Muscle layer of duodenum (tissue), 2 donors: ENCODE measurements at regions not wholly inside any gene's neighbourhood (a gene's known extent, or its start where the extent isn't known, plus 50 kb on each side); places are given as distances from the start of the nearest gene placed in this dataset.

ENCODE experiments used
- H3K27ac ChIP-seq: one replicate; pipeline ENCODE4 v1.7.0; 2013; ENCODE audit warnings: mild to moderate bottlenecking, low read length
- H3K27me3 ChIP-seq: one replicate; pipeline ENCODE4 v1.7.0; 2013; ENCODE audit warnings: low read depth, mild to moderate bottlenecking, control low read depth, low read length
- H3K36me3 ChIP-seq, 2 donors: one replicate each; pipeline ENCODE4 v1.7.0; 2013; ENCODE audit warnings: low read length in 2 of 2, control low read depth in 1 of 2, mild to moderate bottlenecking in 1 of 2; ENCODE audit not compliant: insufficient read depth in 2 of 2, control insufficient read depth in 1 of 2
- H3K4me1 ChIP-seq, 2 donors: one replicate each; pipeline ENCODE4 v1.7.0; 2013; ENCODE audit warnings: low read length in 2 of 2, mild to moderate bottlenecking in 2 of 2, control low read depth in 1 of 2, moderate library complexity in 1 of 2; ENCODE audit not compliant: insufficient read depth in 2 of 2, control insufficient read depth in 1 of 2
- H3K4me3 ChIP-seq, 2 donors: one replicate each; pipeline ENCODE4 v1.7.0; 2013; ENCODE audit warnings: low read length in 2 of 2, low read depth in 1 of 2, mild to moderate bottlenecking in 1 of 2
- H3K9me3 ChIP-seq, 2 donors: one replicate each; pipeline ENCODE4 v1.7.0; 2013; ENCODE audit warnings: low read length in 2 of 2, control low read depth in 1 of 2, mild to moderate bottlenecking in 1 of 2; ENCODE audit not compliant: control insufficient read depth in 1 of 2
- donor health status: healthy.

DNA sequence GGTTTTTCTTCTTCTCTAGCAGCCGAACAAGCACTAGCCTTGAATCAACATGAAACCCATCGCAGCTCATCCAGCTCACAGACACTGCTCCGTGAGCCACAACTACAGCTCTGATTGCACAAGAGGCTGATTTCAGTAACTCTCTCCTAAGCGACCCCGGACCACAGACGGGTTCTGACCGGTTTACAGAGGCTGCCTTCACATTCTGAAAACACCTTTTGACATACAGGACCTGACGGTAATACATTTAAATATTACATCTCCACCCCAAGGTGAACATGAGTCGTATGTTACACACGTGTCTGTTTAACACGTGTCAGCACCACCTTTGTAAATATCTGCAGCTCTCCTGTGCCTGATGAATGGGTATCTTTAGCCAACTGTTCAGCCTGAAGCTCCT lies 120.7 kb downstream of the TMEM18 start:
- Histone ChIP-seq H3K9me3 (no peaks in the 10 kb centered on the region), H3K4me1 (no peaks in the 10 kb centered on the region), H3K27ac (no peak overlapping the region), H3K27me3 (no peaks in the 10 kb centered on the region), H3K4me3 (no peak overlapping the region), H3K36me3 (no peaks in the 10 kb centered on the region)

DNA sequence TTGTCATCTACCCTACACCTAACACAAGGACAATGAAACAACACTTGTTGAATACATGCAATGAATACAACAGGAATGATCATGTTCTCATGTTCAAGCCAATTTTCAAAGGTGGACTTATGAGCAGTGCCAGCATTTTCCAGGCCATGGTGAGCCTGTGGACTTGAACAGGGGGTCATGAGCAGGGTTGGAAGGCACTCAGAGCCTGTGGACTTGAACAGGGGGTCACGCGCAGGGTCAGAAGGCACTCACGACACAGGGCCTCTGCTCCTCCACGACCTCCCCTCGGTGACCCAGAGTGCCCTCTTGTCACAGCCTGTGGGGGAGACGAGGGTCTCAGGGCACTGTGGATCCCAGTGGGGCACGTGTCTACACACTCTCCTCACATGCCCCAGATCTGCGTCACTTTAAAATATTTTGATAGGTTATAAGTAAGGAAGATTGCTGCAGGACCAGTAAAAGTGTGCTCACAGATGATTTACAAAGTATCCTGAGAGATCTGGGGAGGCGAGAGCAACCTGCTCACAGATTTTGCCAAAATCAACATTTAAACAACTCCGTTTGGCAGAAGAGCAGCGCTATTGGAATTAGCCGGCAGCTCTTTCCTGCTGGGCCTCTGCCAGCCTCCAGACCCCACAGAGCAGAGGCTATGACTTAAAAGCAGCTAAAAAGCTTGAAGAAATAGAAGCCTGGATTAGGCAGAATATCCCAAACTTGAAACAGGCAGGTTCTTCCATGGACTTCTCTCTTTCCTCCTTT lies 121.9 kb downstream of the TMEM18 start:
- H3K27me3 ChIP-seq: no peaks in the 10 kb centered on the region
- no peaks in the 10 kb centered on the region for H3K4me1 ChIP-seq
- no peak overlapping the region for H3K4me3 ChIP-seq
- H3K36me3 ChIP-seq: no peaks in the 10 kb centered on the region
- no peaks in the 10 kb centered on the region for H3K9me3 ChIP-seq
- no peak overlapping the region for H3K27ac ChIP-seq

DNA sequence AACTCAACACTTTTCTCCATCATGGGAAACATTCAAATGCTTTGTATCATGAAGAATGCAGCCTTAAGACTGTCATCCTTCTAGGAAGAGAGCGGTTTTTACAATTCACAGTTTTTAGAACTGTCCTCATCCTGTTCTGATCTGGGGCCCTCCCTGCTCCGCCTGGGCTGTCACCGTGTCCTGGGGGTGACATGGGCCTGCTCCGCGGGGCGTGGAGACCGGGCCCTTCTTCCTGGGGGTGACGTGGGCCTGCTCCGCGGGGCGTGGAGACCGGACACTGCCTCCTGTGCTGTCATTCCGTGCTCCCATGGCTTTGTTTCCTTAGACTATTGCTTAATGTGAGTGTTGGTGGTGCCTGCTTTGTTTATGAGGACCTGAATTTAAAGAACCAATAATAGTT lies 122.8 kb downstream of the TMEM18 start:
- Histone ChIP-seq H3K27ac (no peak overlapping the region), H3K4me3 (no peak overlapping the region), H3K9me3 (no peaks in the 10 kb centered on the region), H3K36me3 (no peaks in the 10 kb centered on the region), H3K27me3 (no peaks in the 10 kb centered on the region), H3K4me1 (no peaks in the 10 kb centered on the region)

DNA sequence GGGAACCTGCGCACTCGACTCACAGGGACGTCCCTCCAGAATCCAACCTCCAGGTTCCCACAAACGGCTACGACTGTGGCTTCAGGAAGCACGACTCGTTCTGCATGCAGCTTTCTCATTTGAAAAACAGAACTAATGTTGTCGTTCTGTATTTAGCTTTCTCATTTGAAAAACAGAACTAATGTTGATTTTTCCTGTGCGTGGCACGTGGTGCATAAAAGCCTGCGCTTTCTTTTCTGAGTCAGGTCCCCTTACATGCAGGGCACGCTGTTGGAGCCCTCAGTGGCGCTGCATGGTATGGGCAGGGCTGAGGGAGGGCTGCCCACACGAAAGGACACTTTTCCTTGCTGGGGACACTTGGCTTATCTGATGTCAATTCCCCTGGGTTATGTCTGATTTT lies 124.3 kb downstream of the TMEM18 start:
- Histone ChIP-seq H3K9me3 (no peaks in the 10 kb centered on the region), H3K4me3 (no peak overlapping the region), H3K27me3 (no peaks in the 10 kb centered on the region), H3K36me3 (no peaks in the 10 kb centered on the region), H3K4me1 (no peaks in the 10 kb centered on the region), H3K27ac (no peak overlapping the region)

DNA sequence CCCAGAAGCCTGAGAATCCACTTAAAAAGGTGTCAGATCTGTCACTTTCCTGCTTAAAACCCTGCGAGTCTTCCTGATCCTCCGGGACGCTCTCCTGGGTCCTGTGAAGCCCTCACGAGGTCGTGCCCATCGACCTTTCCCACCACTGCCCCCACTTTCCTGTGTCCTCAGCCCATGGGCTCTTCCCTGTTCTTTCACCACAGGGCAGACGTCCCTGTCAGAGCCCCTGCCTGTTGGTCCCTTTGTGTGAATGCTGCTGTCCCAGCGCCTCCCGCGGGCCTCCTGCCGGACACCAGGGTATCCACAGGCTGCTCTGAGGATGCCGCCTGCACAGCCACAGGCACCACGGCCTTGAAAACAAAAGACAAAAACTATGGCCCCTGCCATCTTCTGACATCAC lies 125.6 kb downstream of the TMEM18 start:
- no peak overlapping the region for H3K4me3 ChIP-seq
- H3K4me1 ChIP-seq: no peaks in the 10 kb centered on the region
- H3K9me3 ChIP-seq: no peaks in the 10 kb centered on the region
- no peak overlapping the region for H3K27ac ChIP-seq
- no peaks in the 10 kb centered on the region for H3K36me3 ChIP-seq
- H3K27me3 ChIP-seq: no peaks in the 10 kb centered on the region

DNA sequence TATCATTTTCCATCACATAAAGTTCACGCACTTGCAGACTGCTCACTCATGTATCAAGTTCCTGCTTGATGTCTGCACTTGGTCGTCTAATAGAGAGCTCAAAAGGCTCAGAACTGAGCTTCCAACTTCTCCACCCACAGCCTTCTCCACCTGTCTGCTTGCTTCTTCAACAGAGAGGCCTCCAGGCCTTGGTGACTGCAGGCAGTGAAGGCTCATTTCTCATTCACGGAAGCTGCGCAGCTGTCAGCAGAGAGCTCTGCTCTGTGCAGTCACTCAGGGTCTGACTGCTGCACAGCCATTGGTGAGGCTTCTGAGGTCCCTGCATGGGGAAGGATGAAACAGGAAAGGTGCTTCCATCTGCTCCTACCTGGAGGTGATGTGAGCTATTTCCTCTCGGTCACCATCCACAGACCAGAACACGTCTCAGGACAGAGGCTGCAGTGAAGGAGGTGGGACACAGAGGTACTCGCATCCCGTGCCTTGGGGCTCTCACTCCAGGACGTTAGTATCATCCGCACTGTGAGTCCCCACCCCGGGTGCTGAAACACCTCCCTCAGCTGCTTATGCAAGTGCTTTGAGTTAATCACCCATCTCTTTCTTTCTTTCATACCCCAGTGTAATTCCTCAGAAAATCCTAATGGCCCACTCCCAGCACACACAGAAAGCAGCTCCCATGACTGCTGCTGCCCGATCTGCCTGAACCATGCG lies 126.2 kb downstream of the TMEM18 start:
- no peak overlapping the region for H3K4me3 ChIP-seq
- no peaks in the 10 kb centered on the region for H3K36me3 ChIP-seq
- H3K27me3 ChIP-seq: no peaks in the 10 kb centered on the region
- no peaks in the 10 kb centered on the region for H3K9me3 ChIP-seq
- no peak overlapping the region for H3K27ac ChIP-seq
- no peaks in the 10 kb centered on the region for H3K4me1 ChIP-seq

DNA sequence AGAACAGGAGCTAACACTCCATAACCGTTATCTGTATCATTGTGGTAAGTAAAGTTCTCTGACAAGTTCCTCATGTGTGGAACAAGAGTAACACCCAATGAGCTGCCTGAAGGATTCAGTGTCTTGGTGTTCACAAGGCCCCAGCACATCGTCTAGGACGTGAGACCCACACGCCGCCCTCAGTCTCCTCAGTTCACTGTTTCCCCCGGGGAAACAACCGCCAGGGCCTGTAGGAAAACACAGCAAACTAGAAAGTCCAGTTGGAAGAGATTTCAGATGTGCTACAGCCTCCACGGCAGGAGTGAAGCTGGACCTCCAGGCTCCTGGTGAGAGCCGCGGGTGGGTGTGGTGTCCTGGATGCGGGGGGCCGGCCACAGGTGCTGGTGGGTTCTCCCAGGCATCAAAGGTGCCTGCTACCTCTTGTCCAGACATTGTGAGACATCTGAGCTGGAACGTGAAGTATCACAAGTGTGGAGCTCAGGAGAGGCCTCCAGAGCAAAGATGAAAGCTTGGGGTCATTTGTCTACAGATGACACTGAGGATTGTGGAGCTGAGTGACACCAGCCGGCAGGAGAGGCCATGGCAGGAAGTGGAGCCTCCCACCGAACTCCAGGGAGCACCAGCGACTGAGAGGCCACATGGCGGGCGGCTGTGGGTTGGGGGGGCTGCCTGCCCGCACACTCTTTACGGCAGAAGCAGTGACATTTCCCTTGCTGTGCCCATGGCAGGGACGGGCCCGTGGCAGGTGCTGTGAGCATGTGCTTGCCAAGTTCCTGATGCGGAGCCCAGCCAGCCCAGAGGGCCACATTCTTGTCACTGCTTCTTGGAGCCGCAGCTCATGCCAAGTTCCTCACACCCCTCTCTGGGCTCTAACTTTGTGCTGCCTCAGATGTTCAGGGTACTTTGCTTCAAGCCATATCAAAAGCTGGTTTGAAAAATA lies 131.2 kb downstream of the TMEM18 start:
- H3K36me3 ChIP-seq: no peaks in the 10 kb centered on the region

DNA sequence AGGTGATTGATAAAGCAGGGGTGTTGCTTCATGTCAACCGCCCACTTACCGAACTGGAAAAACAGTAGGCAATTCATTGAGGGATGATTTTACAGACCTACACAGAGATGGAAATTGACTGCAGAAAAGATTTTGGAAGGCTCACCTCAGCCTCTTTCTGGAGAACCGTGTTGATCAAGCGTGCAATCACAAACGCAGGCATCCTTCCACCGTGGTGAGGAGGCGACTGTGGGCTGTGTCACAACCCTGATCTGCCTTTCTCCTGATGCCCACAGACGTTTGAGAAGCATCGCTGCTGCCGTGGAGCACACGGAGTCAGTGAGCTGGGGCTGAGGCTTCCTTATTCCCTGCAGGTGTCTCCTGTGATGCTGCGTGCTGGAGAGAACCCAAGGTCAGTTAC lies 132.0 kb downstream of the TMEM18 start:
- Histone ChIP-seq H3K4me3 (no peak overlapping the region), H3K27ac (no peak overlapping the region), H3K4me1 (no peaks in the 10 kb centered on the region), H3K36me3 (no peaks in the 10 kb centered on the region), H3K9me3 (peaks cover 0 to 2% of the 10 kb centered on the region in 2 donors), H3K27me3 (no peaks in the 10 kb centered on the region)

More for the DNA sequence above, 131.2 kb downstream of the TMEM18 start:
- H3K4me1 ChIP-seq: no peaks in the 10 kb centered on the region
- no peak overlapping the region for H3K27ac ChIP-seq
- H3K9me3 ChIP-seq: no peaks in the 10 kb centered on the region
- no peak overlapping the region for H3K4me3 ChIP-seq
- no peaks in the 10 kb centered on the region for H3K27me3 ChIP-seq

DNA sequence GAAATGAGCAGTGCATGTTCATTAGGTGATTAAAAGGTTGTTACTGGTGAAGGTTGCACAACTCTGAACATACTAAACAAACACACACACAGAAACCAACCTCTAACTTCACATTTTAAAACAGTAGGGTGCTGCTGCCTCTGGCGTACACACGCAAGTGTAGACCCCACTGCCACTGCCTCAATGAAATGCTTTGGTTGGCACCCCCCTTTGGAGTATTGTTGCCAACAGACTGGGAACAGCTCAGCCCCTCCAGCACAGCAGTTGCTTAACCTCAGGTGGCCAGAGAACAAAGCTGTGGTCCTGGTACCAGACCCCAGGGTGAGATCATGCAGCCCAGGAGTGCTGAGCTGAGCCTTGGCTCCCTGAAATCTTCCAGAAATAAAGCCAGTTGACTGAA lies 138.6 kb downstream of the TMEM18 start:
- Histone ChIP-seq H3K4me3 (no peak overlapping the region), H3K9me3 (peaks cover 0 to 13% of the 10 kb centered on the region in 2 donors), H3K4me1 (no peaks in the 10 kb centered on the region), H3K36me3 (no peaks in the 10 kb centered on the region), H3K27ac (no peak overlapping the region), H3K27me3 (no peaks in the 10 kb centered on the region)

DNA sequence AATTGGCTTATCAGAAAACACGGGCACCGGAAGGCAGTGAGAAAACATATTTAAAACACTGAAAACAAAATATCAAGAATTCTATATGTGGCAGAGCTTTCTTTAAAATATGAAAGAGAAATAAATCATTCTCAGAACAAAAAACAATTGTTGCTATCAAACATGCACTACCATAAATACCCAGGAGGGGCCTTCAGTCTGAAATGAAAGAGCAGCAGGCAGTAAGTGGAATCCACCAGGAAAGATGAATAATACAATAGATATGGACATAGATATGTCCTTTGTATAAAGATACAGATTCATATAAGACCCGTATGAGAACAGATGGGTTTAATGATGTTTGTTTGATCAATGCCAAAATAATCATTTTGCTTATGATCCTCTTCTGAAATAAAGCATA lies 142.0 kb downstream of the TMEM18 start:
- Histone ChIP-seq H3K36me3 (no peaks in the 10 kb centered on the region), H3K27ac (no peak overlapping the region), H3K4me1 (no peaks in the 10 kb centered on the region), H3K27me3 (no peaks in the 10 kb centered on the region), H3K9me3 (peaks cover 0 to 14% of the 10 kb centered on the region in 2 donors), H3K4me3 (no peak overlapping the region)

DNA sequence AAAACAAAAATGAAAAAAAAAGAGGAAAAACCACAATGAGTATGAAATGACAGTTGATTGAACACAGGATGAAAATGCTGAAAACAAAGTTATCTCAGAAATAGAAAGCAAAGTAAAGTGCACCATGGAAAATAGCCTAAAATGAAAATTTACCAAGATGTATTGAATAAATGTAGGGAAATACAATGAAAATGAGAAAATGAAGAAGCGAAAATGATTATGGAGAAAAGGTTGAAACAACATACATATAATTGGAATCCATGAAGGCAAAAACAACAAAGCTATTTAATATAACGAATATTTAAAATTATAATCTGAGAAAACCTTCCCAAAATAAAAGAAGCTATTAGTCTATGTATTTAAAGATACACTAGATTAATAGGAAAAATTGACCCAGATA lies 147.4 kb downstream of the TMEM18 start:
- H3K36me3 ChIP-seq: no peaks in the 10 kb centered on the region
- H3K9me3 ChIP-seq: peaks cover 0 to 3% of the 10 kb centered on the region in 2 donors
- no peaks in the 10 kb centered on the region for H3K4me1 ChIP-seq
- H3K27me3 ChIP-seq: no peaks in the 10 kb centered on the region
- H3K4me3 ChIP-seq: no peak overlapping the region
- no peak overlapping the region for H3K27ac ChIP-seq
